ENCODE measurements at regions not wholly inside any gene's neighbourhood (a gene's known extent, or its start where the extent isn't known, plus 50 kb on each side); places are given as distances from the start of the nearest gene placed in this dataset.

DNA sequence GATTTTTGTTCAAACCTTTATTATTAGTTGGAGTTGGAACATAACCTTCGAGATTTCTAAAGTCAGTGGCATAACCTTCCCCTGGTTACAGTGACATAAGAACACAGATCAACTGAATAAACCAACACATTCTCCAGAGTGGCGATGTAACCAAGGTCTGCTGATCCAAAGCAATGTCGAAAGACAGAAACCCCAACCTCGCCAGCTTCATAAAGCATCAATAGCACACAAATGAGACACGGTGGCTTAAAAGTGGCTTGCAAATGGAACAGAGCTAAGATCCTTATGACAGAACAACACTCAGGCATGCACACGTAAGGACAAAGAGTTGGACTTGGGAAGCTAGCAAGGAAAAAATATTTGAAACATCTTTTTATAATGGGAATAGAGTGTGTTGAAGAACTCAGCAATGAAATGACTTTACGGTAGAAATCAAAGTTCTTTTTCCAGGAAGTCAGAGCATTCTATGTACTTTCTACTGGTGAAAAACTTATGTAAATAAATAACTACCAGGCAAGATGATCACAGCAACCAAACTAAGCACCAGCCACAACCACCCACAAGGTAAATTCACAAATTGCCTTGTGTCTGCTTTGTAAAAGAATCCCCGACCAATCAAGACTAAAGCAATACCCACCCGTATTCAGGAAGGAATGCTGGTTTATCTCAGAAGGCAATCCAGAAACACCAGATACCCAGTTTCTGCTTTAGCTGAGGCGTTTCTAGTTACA lies 61.0 kb upstream of the NHSL1 start:
- in situ Hi-C loops (cut with HindIII; ENCODE audit: low pct_ligation_motif_present, low sequenced_read_pairs), result no loop called here
- no peaks in the 10 kb centered on the region for H3K27me3 ChIP-seq (replicated peaks)
- H3K36me3 ChIP-seq (replicated peaks), result no peaks in the 10 kb centered on the region
- H3K4me3 ChIP-seq (ENCODE audit: low read depth, low read length), result no peak overlapping the region
- DNase-seq, result no peak
- no peak for TF ChIP-seq CTCF (IDR thresholded peaks at IDR 0.05; ENCODE audit: low read depth, low read length, missing control alignments)
- no peak overlapping the region for H3K27ac ChIP-seq

GRCh38 chr6:138562691-138563090 lies 63.4 kb upstream of the NHSL1 start:
- H3K27me3 ChIP-seq (replicated peaks), result no peaks in the 10 kb centered on the region
- in situ Hi-C loops (cut with HindIII; ENCODE audit: low pct_ligation_motif_present, low sequenced_read_pairs), result no loop called here
- DNase-seq, result no peak
- no peaks in the 10 kb centered on the region for H3K36me3 ChIP-seq (replicated peaks)
- no peak overlapping the region for H3K27ac ChIP-seq
- TF ChIP-seq CTCF (IDR thresholded peaks at IDR 0.05; ENCODE audit: low read depth, low read length, missing control alignments), result no peak
- H3K4me3 ChIP-seq (ENCODE audit: low read depth, low read length), result no peak overlapping the region

DNA sequence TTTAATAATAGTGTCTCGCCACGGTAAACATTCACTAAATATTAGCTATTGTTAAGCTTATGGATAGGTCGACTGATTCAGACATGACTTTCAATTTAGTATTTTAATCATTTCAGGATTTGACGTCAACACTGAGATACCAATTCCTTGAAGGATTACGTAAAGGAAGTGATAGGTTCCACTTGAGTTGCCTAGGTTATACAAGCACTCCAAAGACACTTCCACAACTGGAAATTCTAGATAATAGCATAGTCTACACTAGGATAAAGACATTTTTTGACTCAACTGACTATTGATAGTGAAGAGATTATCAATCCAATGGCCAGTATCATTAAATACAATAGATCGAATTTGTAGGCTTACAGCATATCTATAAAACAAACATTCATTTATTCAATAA lies 63.9 kb upstream of the NHSL1 start:
- Histone ChIP-seq H3K36me3 (replicated peaks) (no peaks in the 10 kb centered on the region), H3K4me3 (ENCODE audit: low read depth, low read length) (no peak overlapping the region), H3K27me3 (replicated peaks) (no peaks in the 10 kb centered on the region), H3K27ac (no peak overlapping the region)
- TF ChIP-seq CTCF (IDR thresholded peaks at IDR 0.05; ENCODE audit: low read depth, low read length, missing control alignments), result no peak
- in situ Hi-C loops (cut with HindIII; ENCODE audit: low pct_ligation_motif_present, low sequenced_read_pairs), result no loop called here
- DNase-seq, result no peak

- Histone ChIP-seq H3K27me3 (replicated peaks) (no peaks in the 10 kb centered on the region), H3K27ac (no peak overlapping the region), H3K4me3 (ENCODE audit: low read depth, low read length) (no peak overlapping the region), H3K36me3 (replicated peaks) (no peaks in the 10 kb centered on the region)
- in situ Hi-C loops (cut with HindIII; ENCODE audit: low pct_ligation_motif_present, low sequenced_read_pairs), result no loop called here
- DNase-seq, result no peak
- no peak for TF ChIP-seq CTCF (IDR thresholded peaks at IDR 0.05; ENCODE audit: low read depth, low read length, missing control alignments)
These were observed 64.4 kb upstream of the NHSL1 start for GRCh38 chr6:138563650-138564049.

DNA sequence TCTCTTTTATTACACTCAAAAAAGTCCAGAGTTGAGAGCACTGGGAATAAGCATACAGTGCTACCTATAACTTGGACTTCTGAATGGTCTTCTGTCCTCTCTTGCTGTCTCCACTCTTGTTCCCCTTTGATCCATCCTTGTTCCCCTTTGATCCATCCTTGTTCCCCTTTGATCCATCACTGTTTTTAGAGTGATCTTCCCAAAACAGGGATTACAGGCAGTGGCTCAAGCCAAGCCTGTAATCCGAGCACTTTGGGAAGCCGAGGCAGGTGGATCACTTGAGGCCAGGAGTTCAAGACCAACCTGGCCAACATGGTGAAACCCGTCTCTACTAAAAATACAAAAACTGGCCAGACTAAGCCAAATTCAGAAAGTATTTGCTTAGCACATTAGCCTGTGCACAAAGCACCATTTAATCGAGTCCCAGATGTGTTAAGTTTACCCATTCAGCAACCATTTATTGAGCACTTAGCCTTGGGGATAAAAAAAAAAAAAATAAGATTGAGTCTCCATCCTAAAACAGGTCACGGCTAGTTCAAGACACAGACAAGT lies 65.0 kb upstream of the NHSL1 start:
- Histone ChIP-seq H3K27me3 (replicated peaks) (no peaks in the 10 kb centered on the region), H3K27ac (no peak overlapping the region), H3K36me3 (replicated peaks) (no peaks in the 10 kb centered on the region), H3K4me3 (ENCODE audit: low read depth, low read length) (no peak overlapping the region)
- in situ Hi-C loops (cut with HindIII; ENCODE audit: low pct_ligation_motif_present, low sequenced_read_pairs), result no loop called here
- no peak for DNase-seq
- no peak for TF ChIP-seq CTCF (IDR thresholded peaks at IDR 0.05; ENCODE audit: low read depth, low read length, missing control alignments)

GRCh38 chr6:138567052-138567451 lies 67.8 kb upstream of the NHSL1 start:
- in situ Hi-C loops (cut with HindIII; ENCODE audit: low pct_ligation_motif_present, low sequenced_read_pairs), result no loop called here
- Histone ChIP-seq H3K36me3 (replicated peaks) (no peaks in the 10 kb centered on the region), H3K27me3 (replicated peaks) (no peaks in the 10 kb centered on the region), H3K27ac (no peak overlapping the region), H3K4me3 (ENCODE audit: low read depth, low read length) (no peak overlapping the region)
- no peak for TF ChIP-seq CTCF (IDR thresholded peaks at IDR 0.05; ENCODE audit: low read depth, low read length, missing control alignments)
- DNase-seq, result no peak
